ENCODE measurements at regions not wholly inside any gene's neighbourhood (a gene's known extent, or its start where the extent isn't known, plus 50 kb on each side); places are given as distances from the start of the nearest gene placed in this dataset.

GRCh38 chr15:61756071-61756820 is 304.0 kb downstream of the VPS13C start:
- Mint-ChIP-seq H3K27ac (ENCODE audit: low read depth) (no peak overlapping the region), H3K9me3 (no peaks in the 10 kb centered on the region), H3K4me1 (no peaks in the 10 kb centered on the region), H3K4me3 (no peak overlapping the region), H3K27me3 (peaks cover 63% of the 10 kb centered on the region), H3K36me3 (ENCODE audit: insufficient read depth) (peaks cover 2% of the 10 kb centered on the region)
- DNase-seq (ENCODE audit: low spot score in 2 of 2) (no peak), ATAC-seq (replicated peaks; ENCODE audit: extremely low read depth, poor library complexity, severe bottlenecking) (no peak)

- peaks cover 55% of the 10 kb centered on the region for H3K27me3 Mint-ChIP-seq
Measured at GRCh38 chr15:61755467-61755866, 304.8 kb downstream of the VPS13C start.

GRCh38 chr15:61753018-61753710 is 307.1 kb downstream of the VPS13C start:
- H3K27ac Mint-ChIP-seq (ENCODE audit: low read depth) = no peak overlapping the region
- ATAC-seq (replicated peaks; ENCODE audit: extremely low read depth, poor library complexity, severe bottlenecking) = no peak
- DNase-seq (ENCODE audit: low spot score in 2 of 2) = no peak
- no peak overlapping the region for H3K4me3 Mint-ChIP-seq
- H3K27me3 Mint-ChIP-seq = peaks cover 32% of the 10 kb centered on the region
- H3K9me3 Mint-ChIP-seq = no peaks in the 10 kb centered on the region
- H3K4me1 Mint-ChIP-seq = no peaks in the 10 kb centered on the region
- H3K36me3 Mint-ChIP-seq (ENCODE audit: insufficient read depth) = peaks cover 2% of the 10 kb centered on the region

More at GRCh38 chr15:61755467-61755866, 304.8 kb downstream of the VPS13C start:
- ATAC-seq (replicated peaks; ENCODE audit: extremely low read depth, poor library complexity, severe bottlenecking) (no peak), DNase-seq (ENCODE audit: low spot score in 2 of 2) (no peak)
- Mint-ChIP-seq H3K9me3 (no peaks in the 10 kb centered on the region), H3K4me3 (no peak overlapping the region), H3K27ac (ENCODE audit: low read depth) (no peak overlapping the region), H3K4me1 (no peaks in the 10 kb centered on the region), H3K36me3 (ENCODE audit: insufficient read depth) (peaks cover 2% of the 10 kb centered on the region)

- no peaks in the 10 kb centered on the region for H3K9me3 Mint-ChIP-seq
Measured at GRCh38 chr15:61752001-61752400, 308.2 kb downstream of the VPS13C start.

GRCh38 chr15:61750271-61751084 is 309.8 kb downstream of the VPS13C start:
- Mint-ChIP-seq H3K27me3 (peaks cover 17% of the 10 kb centered on the region), H3K4me1 (no peaks in the 10 kb centered on the region), H3K27ac (ENCODE audit: low read depth) (no peak overlapping the region), H3K9me3 (no peaks in the 10 kb centered on the region), H3K4me3 (no peak overlapping the region), H3K36me3 (ENCODE audit: insufficient read depth) (no peaks in the 10 kb centered on the region)
- ATAC-seq (replicated peaks; ENCODE audit: extremely low read depth, poor library complexity, severe bottlenecking) (no peak), DNase-seq (ENCODE audit: low spot score in 2 of 2) (no peak)

More at GRCh38 chr15:61752001-61752400, 308.2 kb downstream of the VPS13C start:
- Mint-ChIP-seq H3K27ac (ENCODE audit: low read depth) (no peak overlapping the region), H3K27me3 (peaks cover 20% of the 10 kb centered on the region), H3K4me3 (no peak overlapping the region), H3K4me1 (no peaks in the 10 kb centered on the region), H3K36me3 (ENCODE audit: insufficient read depth) (no peaks in the 10 kb centered on the region)
- ATAC-seq (replicated peaks; ENCODE audit: extremely low read depth, poor library complexity, severe bottlenecking) (no peak), DNase-seq (ENCODE audit: low spot score in 2 of 2) (no peak)

GRCh38 chr15:61749169-61749568 is 311.1 kb downstream of the VPS13C start:
- H3K27ac Mint-ChIP-seq (ENCODE audit: low read depth) = no peak overlapping the region
- H3K27me3 Mint-ChIP-seq = peaks cover 22% of the 10 kb centered on the region
- no peak for DNase-seq (ENCODE audit: low spot score in 2 of 2)
- ATAC-seq (replicated peaks; ENCODE audit: extremely low read depth, poor library complexity, severe bottlenecking) = no peak
- H3K4me1 Mint-ChIP-seq = no peaks in the 10 kb centered on the region
- H3K9me3 Mint-ChIP-seq = no peaks in the 10 kb centered on the region
- H3K36me3 Mint-ChIP-seq (ENCODE audit: insufficient read depth) = no peaks in the 10 kb centered on the region
- H3K4me3 Mint-ChIP-seq = no peak overlapping the region

GRCh38 chr15:61748529-61748928 is 311.7 kb downstream of the VPS13C start:
- Mint-ChIP-seq H3K27me3 (peaks cover 23% of the 10 kb centered on the region), H3K27ac (ENCODE audit: low read depth) (no peak overlapping the region), H3K36me3 (ENCODE audit: insufficient read depth) (no peaks in the 10 kb centered on the region), H3K4me1 (no peaks in the 10 kb centered on the region), H3K4me3 (no peak overlapping the region), H3K9me3 (no peaks in the 10 kb centered on the region)
- DNase-seq (ENCODE audit: low spot score in 2 of 2) = no peak
- no peak for ATAC-seq (replicated peaks; ENCODE audit: extremely low read depth, poor library complexity, severe bottlenecking)

GRCh38 chr15:61746589-61746988 is 313.7 kb downstream of the VPS13C start:
- Mint-ChIP-seq H3K36me3 (ENCODE audit: insufficient read depth) (no peaks in the 10 kb centered on the region), H3K9me3 (no peaks in the 10 kb centered on the region), H3K4me3 (no peak overlapping the region), H3K27ac (ENCODE audit: low read depth) (no peak overlapping the region), H3K4me1 (no peaks in the 10 kb centered on the region), H3K27me3 (peaks cover 28% of the 10 kb centered on the region)
- no peak for DNase-seq (ENCODE audit: low spot score in 2 of 2)
- no peak for ATAC-seq (replicated peaks; ENCODE audit: extremely low read depth, poor library complexity, severe bottlenecking)

GRCh38 chr15:61743345-61743909 is 316.8 kb downstream of the VPS13C start:
- Mint-ChIP-seq H3K36me3 (ENCODE audit: insufficient read depth) (no peaks in the 10 kb centered on the region), H3K4me1 (no peaks in the 10 kb centered on the region), H3K9me3 (no peaks in the 10 kb centered on the region), H3K27me3 (peaks cover 28% of the 10 kb centered on the region), H3K27ac (ENCODE audit: low read depth) (no peak overlapping the region), H3K4me3 (no peak overlapping the region)
- ATAC-seq (replicated peaks; ENCODE audit: extremely low read depth, poor library complexity, severe bottlenecking) = no peak
- no peak for DNase-seq (ENCODE audit: low spot score in 2 of 2)

- peaks cover 28% of the 10 kb centered on the region for H3K27me3 Mint-ChIP-seq
- no peak overlapping the region for H3K4me3 Mint-ChIP-seq
- H3K27ac Mint-ChIP-seq (ENCODE audit: low read depth) = no peak overlapping the region
- ATAC-seq (replicated peaks; ENCODE audit: extremely low read depth, poor library complexity, severe bottlenecking) (no peak), DNase-seq (ENCODE audit: low spot score in 2 of 2) (no peak)
- H3K36me3 Mint-ChIP-seq (ENCODE audit: insufficient read depth) = no peaks in the 10 kb centered on the region
- H3K4me1 Mint-ChIP-seq = no peaks in the 10 kb centered on the region
- H3K9me3 Mint-ChIP-seq = no peaks in the 10 kb centered on the region
Measured at GRCh38 chr15:61742591-61742990, 317.7 kb downstream of the VPS13C start.

GRCh38 chr15:61736790-61737189 is 323.5 kb downstream of the VPS13C start:
- no peak overlapping the region for H3K27ac Mint-ChIP-seq (ENCODE audit: low read depth)

GRCh38 chr15:61731099-61731498 is 329.1 kb downstream of the VPS13C start:
- H3K36me3 Mint-ChIP-seq (ENCODE audit: insufficient read depth) = no peaks in the 10 kb centered on the region
- no peak for DNase-seq (ENCODE audit: low spot score in 2 of 2)
- H3K9me3 Mint-ChIP-seq = no peaks in the 10 kb centered on the region
- peaks cover 47% of the 10 kb centered on the region for H3K27me3 Mint-ChIP-seq
- no peaks in the 10 kb centered on the region for H3K4me1 Mint-ChIP-seq
- no peak for ATAC-seq (replicated peaks; ENCODE audit: extremely low read depth, poor library complexity, severe bottlenecking)
- no peak overlapping the region for H3K27ac Mint-ChIP-seq (ENCODE audit: low read depth)
- no peak overlapping the region for H3K4me3 Mint-ChIP-seq

More at GRCh38 chr15:61736790-61737189, 323.5 kb downstream of the VPS13C start:
- ATAC-seq (replicated peaks; ENCODE audit: extremely low read depth, poor library complexity, severe bottlenecking) (no peak), DNase-seq (ENCODE audit: low spot score in 2 of 2) (no peak)
- Mint-ChIP-seq H3K9me3 (no peaks in the 10 kb centered on the region), H3K27me3 (peaks cover 8% of the 10 kb centered on the region), H3K4me1 (no peaks in the 10 kb centered on the region), H3K4me3 (no peak overlapping the region), H3K36me3 (ENCODE audit: insufficient read depth) (no peaks in the 10 kb centered on the region)

Measured in central memory CD8-positive, alpha-beta T cell (primary cell).